ENCODE measurements at regions not wholly inside any gene's neighbourhood (a gene's known extent, or its start where the extent isn't known, plus 50 kb on each side); places are given as distances from the start of the nearest gene placed in this dataset.
"Not testable (repeated sequence)": the region's sequence is repeated elsewhere in the genome, so short reads cannot be mapped to it uniquely, and the experiment has no call there.

- H3K27ac ChIP-seq = no peak overlapping the region
These were observed 574.7 kb downstream of the MATN1 start for GRCh38 chr1:30148676-30149075.

DNA sequence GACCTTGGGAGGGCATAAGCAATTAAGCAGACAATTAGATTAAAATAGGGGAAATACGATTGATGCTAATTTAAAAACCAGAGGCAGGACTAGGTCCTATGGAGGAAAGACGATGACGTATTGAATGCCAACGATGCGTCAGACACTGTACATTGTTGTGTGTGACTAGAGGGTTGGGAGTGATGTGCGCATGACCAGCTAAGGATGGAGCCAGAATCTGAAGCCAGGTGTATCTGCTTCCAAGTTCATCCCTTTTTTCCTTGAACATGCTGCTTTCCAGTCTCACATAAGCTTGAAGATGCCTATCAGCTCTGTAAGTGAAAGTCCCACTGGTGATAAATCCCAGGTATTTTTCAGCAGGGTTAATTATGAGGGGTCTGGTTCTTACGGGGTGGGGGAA, 576.2 kb downstream of the MATN1 start:
- Histone ChIP-seq H3K36me3 (no peaks in the 10 kb centered on the region), H3K9me3 (replicated peaks) (no peaks in the 10 kb centered on the region), H3K4me3 (no peak overlapping the region), H3K4me1 (no peaks in the 10 kb centered on the region), H3K27me3 (no peaks in the 10 kb centered on the region), H3K27ac (no peak overlapping the region)
- no peak for DNase-seq

More at GRCh38 chr1:30148676-30149075, 574.7 kb downstream of the MATN1 start:
- Histone ChIP-seq H3K9me3 (replicated peaks) (no peaks in the 10 kb centered on the region), H3K4me3 (no peak overlapping the region), H3K36me3 (no peaks in the 10 kb centered on the region), H3K27me3 (no peaks in the 10 kb centered on the region), H3K4me1 (no peaks in the 10 kb centered on the region)
- no peak for DNase-seq

- no peaks in the 10 kb centered on the region for H3K4me1 ChIP-seq
- no peaks in the 10 kb centered on the region for H3K36me3 ChIP-seq
- H3K27me3 ChIP-seq = no peaks in the 10 kb centered on the region
- no peaks in the 10 kb centered on the region for H3K9me3 ChIP-seq (replicated peaks)
- no peak for DNase-seq
- no peak overlapping the region for H3K4me3 ChIP-seq
- no peak overlapping the region for H3K27ac ChIP-seq
These were observed 576.9 kb downstream of the MATN1 start for GRCh38 chr1:30146448-30146847.

DNA sequence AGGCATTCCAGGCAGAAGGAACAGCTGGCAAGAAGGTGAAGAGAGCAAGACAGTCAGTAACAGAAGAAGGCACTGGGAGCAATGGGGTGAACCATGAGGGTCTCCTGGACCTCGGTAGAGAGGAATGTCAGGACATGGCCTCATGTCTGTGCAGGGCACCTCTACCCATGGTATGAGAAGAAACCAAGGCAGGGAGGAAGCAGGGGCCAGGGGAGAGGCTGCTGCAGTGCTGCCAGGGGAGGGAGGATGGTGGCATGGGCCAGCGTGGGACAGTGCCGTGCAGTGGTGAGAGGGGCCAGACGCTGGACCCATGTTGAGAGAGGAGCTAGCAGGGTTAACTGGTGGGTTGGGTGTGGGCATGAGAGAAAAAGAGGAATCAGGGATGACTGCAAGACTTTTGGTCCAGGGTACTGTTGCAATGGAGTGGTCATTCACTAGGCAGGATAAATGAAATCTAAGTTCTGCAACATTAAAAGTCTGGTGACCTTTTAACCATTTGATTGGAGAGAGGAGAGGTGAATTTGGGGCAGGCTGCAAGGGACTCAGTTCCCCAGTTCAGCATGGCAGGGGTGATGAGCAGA, 577.6 kb downstream of the MATN1 start:
- Histone ChIP-seq H3K4me3 (no peak overlapping the region), H3K27ac (no peak overlapping the region), H3K4me1 (no peaks in the 10 kb centered on the region), H3K36me3 (no peaks in the 10 kb centered on the region), H3K9me3 (replicated peaks) (no peaks in the 10 kb centered on the region), H3K27me3 (no peaks in the 10 kb centered on the region)
- no peak for DNase-seq

GRCh38 chr1:30144831-30145230, 578.6 kb downstream of the MATN1 start:
- no peaks in the 10 kb centered on the region for H3K27me3 ChIP-seq
- H3K4me3 ChIP-seq = no peak overlapping the region
- no peak for DNase-seq
- no peak overlapping the region for H3K27ac ChIP-seq
- no peaks in the 10 kb centered on the region for H3K4me1 ChIP-seq
- no peaks in the 10 kb centered on the region for H3K36me3 ChIP-seq
- no peaks in the 10 kb centered on the region for H3K9me3 ChIP-seq (replicated peaks)

DNA sequence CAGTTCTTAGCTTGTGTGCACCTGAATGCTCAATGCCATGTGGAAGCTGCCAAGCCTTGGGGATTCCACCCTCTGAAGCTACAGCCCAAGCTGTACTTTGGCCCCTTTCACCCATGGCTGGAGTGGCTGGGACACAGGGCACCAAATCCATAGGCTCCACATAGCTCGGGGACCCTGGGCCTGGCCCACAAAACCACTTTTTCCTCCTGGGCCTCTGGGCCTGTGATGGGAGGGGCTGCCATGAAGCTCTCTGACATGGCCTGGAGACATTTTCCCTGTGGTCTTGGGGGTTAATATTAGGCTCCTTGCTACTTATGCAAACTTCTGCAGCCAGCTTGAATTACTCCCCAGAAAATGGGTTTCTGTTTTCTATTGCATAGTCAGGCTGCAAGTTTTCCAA, 579.9 kb downstream of the MATN1 start:
- Histone ChIP-seq H3K9me3 (replicated peaks) (no peaks in the 10 kb centered on the region), H3K27ac (no peak overlapping the region), H3K4me1 (no peaks in the 10 kb centered on the region), H3K27me3 (no peaks in the 10 kb centered on the region), H3K4me3 (no peak overlapping the region), H3K36me3 (no peaks in the 10 kb centered on the region)
- DNase-seq = no peak

DNA sequence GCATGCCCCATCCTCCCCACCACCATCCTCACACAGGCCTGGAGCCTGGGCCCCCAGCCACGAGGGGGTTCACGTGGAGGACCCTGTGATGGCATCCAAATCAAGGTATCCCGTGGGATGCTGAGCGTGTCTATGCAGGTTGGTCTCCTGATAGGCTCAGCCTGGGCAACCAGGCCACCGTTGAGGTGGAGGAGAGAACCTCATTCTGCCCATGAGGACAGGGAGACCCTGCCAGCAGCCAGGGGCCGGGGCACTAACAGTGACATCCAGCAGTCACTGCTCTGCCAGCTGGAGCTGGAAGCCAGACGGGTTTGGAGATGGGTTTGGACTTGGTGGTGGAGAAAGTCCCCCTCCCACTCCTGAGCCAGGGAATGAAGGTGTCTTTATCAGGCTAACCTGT, 582.8 kb downstream of the MATN1 start:
- DNase-seq = no peak
- Histone ChIP-seq H3K4me1 (no peaks in the 10 kb centered on the region), H3K9me3 (replicated peaks) (no peaks in the 10 kb centered on the region), H3K27ac (no peak overlapping the region), H3K36me3 (no peaks in the 10 kb centered on the region), H3K4me3 (no peak overlapping the region), H3K27me3 (no peaks in the 10 kb centered on the region)

DNA sequence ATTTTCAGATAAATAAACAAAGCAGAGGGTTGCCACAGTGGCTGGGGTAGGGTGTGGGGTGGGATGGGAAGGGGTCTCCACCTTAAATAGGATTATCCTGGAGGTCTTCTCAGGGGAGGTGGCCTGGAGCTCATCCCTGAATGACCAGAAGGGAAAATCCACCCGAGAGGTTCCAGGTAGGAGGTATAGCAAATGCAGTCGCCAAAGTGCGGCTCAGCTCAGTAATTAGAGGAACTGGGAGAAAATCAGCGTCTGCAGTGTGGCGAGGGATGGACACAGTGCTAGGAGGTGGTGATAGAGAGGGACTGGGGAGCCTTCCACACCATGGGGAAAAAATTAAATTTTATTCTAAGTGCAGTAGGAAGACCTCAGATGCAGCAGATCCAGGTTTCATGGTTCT, 584.5 kb downstream of the MATN1 start:
- H3K27ac ChIP-seq = no peak overlapping the region
- no peak overlapping the region for H3K4me3 ChIP-seq
- no peaks in the 10 kb centered on the region for H3K36me3 ChIP-seq
- no peaks in the 10 kb centered on the region for H3K4me1 ChIP-seq
- no peak for DNase-seq
- no peaks in the 10 kb centered on the region for H3K9me3 ChIP-seq (replicated peaks)
- no peaks in the 10 kb centered on the region for H3K27me3 ChIP-seq

DNA sequence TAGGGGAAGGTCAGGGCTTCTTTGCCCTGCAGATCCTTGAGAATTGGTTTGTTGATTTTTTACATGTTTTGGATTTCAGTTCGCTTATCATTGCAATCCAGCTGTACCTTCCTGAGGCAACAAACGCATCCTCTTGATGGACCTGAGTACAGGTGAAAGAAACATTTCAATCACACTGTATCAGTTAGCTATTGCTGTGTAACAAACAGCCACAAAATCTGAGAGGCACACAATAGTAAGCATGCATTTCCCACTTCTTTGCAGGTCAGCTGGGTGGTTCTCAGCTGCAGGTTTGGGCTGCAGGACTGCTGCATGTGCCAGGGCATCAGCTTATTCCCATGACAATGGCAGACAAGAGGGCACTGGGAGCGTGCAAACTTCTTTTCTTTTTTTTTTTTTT, 586.4 kb downstream of the MATN1 start:
- no peak overlapping the region for H3K4me3 ChIP-seq
- no peaks in the 10 kb centered on the region for H3K4me1 ChIP-seq
- no peak for DNase-seq
- 0 out of 2 replicates have a peak, but pooled peaks cover 2% of the 10 kb centered on the region for H3K27me3 ChIP-seq
- no peak overlapping the region for H3K27ac ChIP-seq
- H3K9me3 ChIP-seq (replicated peaks) = no peaks in the 10 kb centered on the region
- no peaks in the 10 kb centered on the region for H3K36me3 ChIP-seq

GRCh38 chr1:30135698-30136097, 587.7 kb downstream of the MATN1 start:
- Histone ChIP-seq H3K4me3 (no peak overlapping the region), H3K36me3 (no peaks in the 10 kb centered on the region), H3K27me3 (0 out of 2 replicates have a peak, but pooled peaks cover 3% of the 10 kb centered on the region), H3K9me3 (replicated peaks) (no peaks in the 10 kb centered on the region), H3K27ac (no peak overlapping the region), H3K4me1 (no peaks in the 10 kb centered on the region)
- DNase-seq = no peak

DNA sequence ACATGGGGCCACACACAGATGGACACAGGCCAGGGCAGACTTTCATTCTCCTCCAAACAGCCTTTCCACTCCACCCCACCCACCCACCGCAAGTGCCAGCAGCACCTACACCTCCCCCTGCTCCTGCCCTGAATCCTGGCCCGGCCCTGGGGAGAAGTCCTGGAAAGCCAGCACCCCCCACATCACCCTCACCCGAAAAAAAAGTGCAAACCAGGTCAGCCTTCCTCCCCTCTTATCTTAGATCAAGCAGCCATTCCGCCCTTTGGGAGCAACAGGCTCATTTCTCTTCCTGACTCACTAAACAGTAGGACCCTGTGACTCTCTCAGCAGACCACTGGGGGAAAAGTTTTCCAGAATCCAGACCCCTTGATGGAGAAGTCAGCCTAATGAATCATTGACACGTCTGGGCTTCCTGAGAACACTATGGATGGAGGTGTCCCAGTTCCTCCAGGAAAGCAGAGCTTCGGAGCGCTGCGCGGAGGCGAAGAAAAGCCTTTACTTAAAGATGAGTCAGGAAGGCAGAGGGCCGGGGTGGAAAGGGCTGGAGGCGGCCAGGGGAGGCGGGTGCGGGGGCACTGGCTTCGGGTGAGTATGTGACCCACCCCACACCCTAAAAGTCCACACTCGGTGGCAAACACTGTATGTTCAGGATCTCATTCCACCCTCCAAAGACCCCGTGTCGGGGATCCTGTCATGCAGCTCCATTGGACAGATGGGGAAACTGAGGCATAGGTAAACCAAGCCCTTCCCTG, 588.7 kb downstream of the MATN1 start:
- H3K36me3 ChIP-seq = no peaks in the 10 kb centered on the region
- DNase-seq = no peak

DNA sequence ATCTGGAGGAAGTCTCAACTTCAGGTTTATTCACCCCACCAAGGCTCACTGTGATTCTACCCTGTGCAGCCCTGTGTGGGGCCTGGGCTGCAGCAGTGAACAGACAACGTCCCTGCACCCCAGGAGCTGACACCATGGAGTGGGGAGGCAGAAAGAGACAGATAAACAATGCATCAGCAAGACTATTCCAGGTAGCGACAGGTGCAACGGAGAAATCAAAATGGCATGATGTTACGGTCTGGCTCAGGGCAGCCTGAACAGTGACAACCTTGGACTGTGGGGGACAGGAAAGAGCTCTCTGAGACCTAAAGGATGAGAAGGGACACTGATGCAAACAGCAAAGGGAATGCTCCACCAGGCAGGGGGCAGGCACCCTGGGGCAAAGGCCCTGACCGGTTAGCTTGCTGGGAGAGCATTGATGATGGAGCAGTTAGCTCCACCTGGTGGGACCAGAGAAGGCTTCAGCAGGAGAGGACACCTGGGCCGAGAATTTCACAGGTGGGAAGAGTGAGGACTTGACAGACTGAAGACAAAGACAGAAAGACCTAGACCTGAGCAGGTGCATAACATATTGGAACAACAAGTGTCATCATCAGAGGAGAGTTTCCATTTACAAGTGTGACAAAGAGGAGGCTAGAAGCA, 589.9 kb downstream of the MATN1 start:
- H3K4me3 ChIP-seq = no peak overlapping the region
- no peak overlapping the region for H3K27ac ChIP-seq
- no peaks in the 10 kb centered on the region for H3K9me3 ChIP-seq (replicated peaks)
- no peaks in the 10 kb centered on the region for H3K36me3 ChIP-seq
- H3K4me1 ChIP-seq = no peaks in the 10 kb centered on the region
- no peak for DNase-seq
- H3K27me3 ChIP-seq = 0 out of 2 replicates have a peak, but pooled peaks cover 3% of the 10 kb centered on the region

More for the DNA sequence above, 588.7 kb downstream of the MATN1 start:
- Histone ChIP-seq H3K4me1 (no peaks in the 10 kb centered on the region), H3K4me3 (no peak overlapping the region), H3K27ac (no peak overlapping the region), H3K27me3 (0 out of 2 replicates have a peak, but pooled peaks cover 3% of the 10 kb centered on the region), H3K9me3 (replicated peaks) (no peaks in the 10 kb centered on the region)

- no peak overlapping the region for H3K4me3 ChIP-seq
- DNase-seq = no peak
- no peak overlapping the region for H3K27ac ChIP-seq
- no peaks in the 10 kb centered on the region for H3K9me3 ChIP-seq (replicated peaks)
- no peaks in the 10 kb centered on the region for H3K36me3 ChIP-seq
- H3K4me1 ChIP-seq = no peaks in the 10 kb centered on the region
- 0 out of 2 replicates have a peak, but pooled peaks cover 3% of the 10 kb centered on the region for H3K27me3 ChIP-seq
These were observed 590.6 kb downstream of the MATN1 start for GRCh38 chr1:30132602-30133286.

DNA sequence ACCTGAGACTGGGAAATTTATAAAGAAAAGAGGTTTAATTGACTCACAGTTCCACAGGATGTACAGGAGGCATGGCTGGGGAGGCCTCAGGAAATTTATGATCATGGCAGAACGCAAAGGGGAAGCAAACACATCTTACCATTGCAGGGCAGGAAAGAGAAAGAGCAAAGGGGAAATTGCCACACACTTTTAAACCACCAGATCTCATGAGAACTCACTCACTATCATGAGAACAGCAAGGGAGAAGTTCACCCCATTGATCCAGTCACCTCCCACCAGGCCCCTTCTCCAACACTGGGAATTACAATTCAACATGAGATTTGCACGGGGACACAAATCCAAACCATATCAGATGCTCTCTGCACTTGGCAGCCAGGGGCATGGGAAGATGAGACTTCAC, 592.8 kb downstream of the MATN1 start:
- not testable (repeated sequence) for H3K4me3 ChIP-seq; H3K4me1 ChIP-seq; H3K9me3 ChIP-seq (replicated peaks); H3K36me3 ChIP-seq; H3K27ac ChIP-seq; H3K27me3 ChIP-seq; DNase-seq

DNA sequence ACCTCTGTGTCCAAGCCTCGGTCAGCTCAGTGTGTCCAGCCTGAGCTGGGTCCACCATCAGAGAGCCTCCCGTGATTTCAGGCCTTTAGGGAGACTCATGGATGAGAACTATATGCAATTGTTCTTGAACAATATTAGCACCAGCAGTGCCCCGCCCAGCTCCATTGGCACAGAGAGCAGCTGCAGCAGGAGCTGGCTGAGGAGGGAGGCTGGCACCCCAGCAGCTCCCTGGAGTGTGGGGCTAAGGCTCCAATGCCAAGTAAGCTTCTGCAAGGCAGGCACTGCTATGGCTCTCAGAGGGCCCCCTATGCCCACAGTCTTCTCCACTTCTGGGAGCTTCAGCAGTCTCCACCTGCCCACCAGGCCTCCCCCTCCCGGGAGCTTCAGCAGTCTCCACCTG, 593.3 kb downstream of the MATN1 start:
- Histone ChIP-seq H3K4me1 (no peaks in the 10 kb centered on the region), H3K27me3 (0 out of 2 replicates have a peak, but pooled peaks cover 3% of the 10 kb centered on the region), H3K36me3 (no peaks in the 10 kb centered on the region), H3K27ac (no peak overlapping the region), H3K9me3 (replicated peaks) (no peaks in the 10 kb centered on the region), H3K4me3 (no peak overlapping the region)
- no peak for DNase-seq
